NCI-H1092 (cell line): ENCODE measurements at regions not wholly inside any gene's neighbourhood (a gene's known extent, or its start where the extent isn't known, plus 50 kb on each side); places are given as distances from the start of the nearest gene placed in this dataset.
A peak's percentile ranks its signal among the peaks of the same experiment; 100 is the strongest.
"Not testable (repeated sequence)": the region's sequence is repeated elsewhere in the genome, so short reads cannot be mapped to it uniquely, and the experiment has no call there.

Source experiments
- DNase-seq: peaks from one replicate; lab custom pipeline; 2025; lab: John Stamatoyannopoulos, UW

GRCh38 chr3:32042867-32043266, 61.3 kb downstream of the ZNF860 start:
- DNase-seq: not testable (repeated sequence)

DNA sequence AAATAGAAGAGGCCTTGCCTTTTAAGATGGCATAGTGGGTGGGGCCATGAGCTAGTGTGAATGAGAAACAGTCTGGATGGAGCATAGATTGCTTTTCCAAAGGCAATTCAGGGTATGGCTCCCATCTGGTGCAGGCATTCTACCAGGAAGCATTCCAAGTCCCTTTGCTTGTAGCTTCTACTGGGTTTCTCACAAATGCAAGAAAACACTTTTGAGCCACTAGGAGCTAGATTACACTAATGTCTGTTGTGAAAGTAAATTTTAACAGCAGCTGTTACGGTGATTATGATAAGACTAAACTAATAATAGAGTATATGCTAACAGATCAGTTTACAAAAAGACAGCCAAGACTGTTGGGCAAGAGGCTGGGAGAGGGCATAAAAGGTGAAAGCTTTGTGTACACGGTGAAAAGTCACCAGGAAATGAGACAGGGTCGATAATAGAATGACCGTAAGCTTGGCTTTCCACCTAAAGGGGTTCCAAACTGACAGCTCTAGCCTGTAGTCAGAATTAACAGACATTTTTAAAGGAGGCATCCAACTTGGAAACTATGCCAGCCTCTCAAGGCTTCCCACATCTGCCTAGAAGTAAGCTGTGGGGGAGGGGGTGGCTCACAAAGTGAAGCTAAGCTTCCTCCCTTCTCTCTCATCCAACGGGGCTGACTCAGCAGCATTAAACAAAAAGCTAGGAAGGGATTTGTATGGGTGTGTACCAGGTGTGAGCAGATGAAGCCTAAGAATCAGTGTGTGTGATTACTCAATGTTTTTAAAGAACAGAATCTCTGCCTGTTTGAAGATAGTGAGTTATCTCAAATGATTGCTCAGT, 61.1 kb upstream of the GPD1L start:
- DNase-seq: peak; percentile 43

DNA sequence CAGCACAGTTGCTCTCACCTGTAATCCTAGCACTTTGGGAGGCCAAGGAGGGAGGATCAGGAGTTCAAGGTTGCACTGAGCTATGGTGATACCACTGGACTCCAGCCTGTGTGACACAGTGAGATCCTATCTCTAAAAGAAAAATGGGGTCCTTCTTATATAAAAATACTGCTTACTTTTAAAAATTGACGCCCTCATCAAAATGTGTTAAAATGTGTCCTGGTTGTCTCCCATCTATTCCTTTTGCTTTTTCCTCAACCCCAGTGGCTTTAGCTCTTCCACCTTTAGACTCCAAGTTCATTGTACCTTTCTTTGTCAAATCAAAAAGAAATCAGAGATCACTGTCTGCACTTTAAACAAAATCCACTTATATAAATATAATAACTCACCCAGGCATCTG, 60.3 kb upstream of the GPD1L start:
- DNase-seq: no peak

- no peak for DNase-seq
Measured at GRCh38 chr3:32048487-32049182, 57.8 kb upstream of the GPD1L start.

DNA sequence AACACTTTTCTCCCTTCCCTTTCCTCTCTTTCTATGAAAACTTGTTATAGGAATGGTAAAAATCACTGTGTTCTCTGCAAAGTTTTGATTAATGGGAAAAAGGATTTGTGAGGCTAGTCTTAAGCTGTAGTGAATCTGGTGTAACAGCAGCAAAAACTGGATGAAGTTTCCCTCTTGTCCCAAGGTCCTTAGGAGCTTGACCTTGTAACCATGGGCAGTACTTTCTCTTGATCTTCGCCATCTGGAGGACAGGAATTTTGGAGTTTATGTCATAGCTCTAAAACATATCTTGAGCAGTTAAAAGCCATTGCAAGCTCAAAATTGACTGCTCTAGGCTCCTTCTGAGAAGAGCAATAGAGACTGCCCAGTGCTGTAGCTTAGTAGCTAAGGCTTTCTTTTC, 56.5 kb upstream of the GPD1L start:
- DNase-seq: no peak

GRCh38 chr3:32052230-32052629, 54.2 kb upstream of the GPD1L start:
- not testable (repeated sequence) for DNase-seq

DNA sequence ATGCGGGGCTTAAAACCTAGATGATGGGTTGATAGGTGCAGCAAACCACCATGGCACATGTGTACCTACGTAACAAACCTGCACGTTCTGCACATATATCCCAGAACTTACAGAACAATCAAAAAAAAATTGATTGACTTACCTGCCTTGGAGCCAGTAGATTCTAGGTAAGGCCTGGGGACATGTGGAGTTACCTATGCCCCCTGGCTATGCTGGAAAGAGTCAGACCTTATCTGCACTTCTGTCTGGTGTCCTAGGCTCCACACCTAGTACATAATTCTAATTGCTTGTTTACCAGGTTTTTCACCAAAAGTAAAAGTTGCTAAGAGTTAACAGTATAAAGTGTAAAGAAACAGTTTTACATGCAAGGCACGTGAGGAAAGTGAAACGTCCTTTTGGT, 53.6 kb upstream of the GPD1L start:
- DNase-seq: not testable (repeated sequence)

GRCh38 chr3:32056559-32057290, 49.7 kb upstream of the GPD1L start:
- DNase-seq: no peak
